Right lobe of liver (tissue), 6 donors: ENCODE measurements at regions not wholly inside any gene's neighbourhood (a gene's known extent, or its start where the extent isn't known, plus 50 kb on each side); places are given as distances from the start of the nearest gene placed in this dataset.
"Not testable (repeated sequence)": the region's sequence is repeated elsewhere in the genome, so short reads cannot be mapped to it uniquely, and the experiment has no call there.

Source experiments
- ATAC-seq, 4 donors: fragments of 200-7000 bp; cut with Tn5 transposase; one replicate each; pipeline ENCODE4 v1.9.1; 2020; ENCODE audit warnings: mild to moderate bottlenecking in 4 of 4, moderate library complexity in 4 of 4
- DNase-seq, 3 donors: peaks; one replicate each; pipeline ENCODE4 v3.0.0-alpha.2; 2020
- H3K27ac ChIP-seq, 3 donors: fragments of 200-600 bp; one replicate each; pipeline ENCODE4 v1.8.0; 2022
- H3K27me3 ChIP-seq, 2 donors: fragments of 200-600 bp; one replicate each; pipeline ENCODE4 v1.8.0; 2022
- H3K36me3 ChIP-seq, 4 donors: fragments of 200-600 bp; sonication (generic) in 1 of 4; one replicate each; pipeline versions ENCODE4 v1.5.1 to v1.8.0; 2017 to 2022; ENCODE audit warnings: control low read depth in 1 of 4
- H3K4me1 ChIP-seq, 4 donors: fragments of 200-600 bp; sonication (generic) in 1 of 4; one replicate each; pipeline versions ENCODE4 v1.5.1 to v1.8.0; 2017 to 2022; ENCODE audit warnings: control low read depth in 1 of 4
- H3K4me3 ChIP-seq, 3 donors: fragments of 200-600 bp; one replicate each; pipeline ENCODE4 v1.8.0; 2022
- H3K9me3 ChIP-seq, 4 donors: fragments of 200-600 bp; sonication (generic) in 1 of 4; one replicate each; pipeline versions ENCODE4 v1.5.1 to v1.8.0; 2017 to 2022; ENCODE audit warnings: control low read depth in 1 of 4
- CTCF ChIP-seq, 4 donors: fragments of 200-600 bp in 3 of 4; fragments of 450-650 bp in 1 of 4; IDR thresholded peaks; one replicate each; pipeline versions ENCODE4 v1.5.1 to v1.8.0; 2016 to 2022; ENCODE audit warnings: antibody characterized with exemption in 4 of 4, mild to moderate bottlenecking in 2 of 4
- POLR2A ChIP-seq: fragments of 450-650 bp; IDR thresholded peaks from one replicate; pipeline ENCODE4 v1.6.1; 2017; ENCODE audit warnings: antibody characterized with exemption, mild to moderate bottlenecking
- WGBS: methylation state at CpG from one replicate; pipeline ENCODE4 v1.1.6; 2018; ENCODE audit warnings: low coverage, low lambda C conversion rate; ENCODE audit not compliant: insufficient coverage; ENCODE audit errors: missing lambda C conversion rate; 5-methylcytosine and 5-hydroxymethylcytosine counted together
- intact Hi-C, 2 donors: fragments of 100-400 bp; cut with DNase I; formaldehyde crosslinking; loops; one replicate each; pipeline versions ENCODE4 v1.11.2 to v1.14.1; 2022
- donor health status: DM: no; HTN: yes; CAD: no.
- donor health status: DM: no; HTN: no; CAD: no.
- donor health status: DM: no; HTN: no; CAD: no.
- donor health status: DM: no; HTN: yes; CAD: no.
- donor health status: DM: no; HTN: yes; CAD: no.

DNA sequence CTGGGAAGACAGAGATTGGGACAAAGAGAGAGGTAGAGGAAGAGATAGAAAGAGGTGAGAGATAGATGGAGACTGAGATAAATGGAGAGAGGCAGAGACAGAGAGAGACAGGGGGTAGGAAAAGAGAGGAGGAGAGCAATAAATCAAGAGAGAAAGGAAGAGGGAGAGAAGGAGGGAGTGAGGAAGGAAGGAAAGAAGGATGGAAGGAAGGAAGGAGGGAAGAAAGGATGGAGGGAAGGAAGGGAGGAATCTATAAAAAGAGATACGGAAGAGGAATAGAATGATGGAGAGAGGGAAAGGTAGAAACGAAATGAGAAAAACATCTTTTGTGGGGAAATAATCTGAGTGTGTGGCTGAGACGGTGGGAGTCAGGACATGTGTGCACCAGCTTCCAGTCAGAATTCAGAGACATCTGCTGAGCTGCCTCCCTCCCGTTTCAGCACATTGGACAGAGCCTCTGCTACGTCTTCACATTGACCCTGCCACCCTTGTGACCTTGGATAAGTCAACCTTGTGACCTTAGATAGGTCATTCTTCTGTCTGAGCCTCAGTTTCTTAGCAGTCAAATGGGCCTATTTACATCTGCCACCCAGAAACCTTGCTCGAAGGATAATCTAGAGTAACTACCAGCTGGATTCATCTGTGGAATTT, 417.8 kb downstream of the MIAT start:
- no peak for TF ChIP-seq POLR2A
- no peak for TF ChIP-seq CTCF (IDR thresholded peaks at IDR 0.05)
- Histone ChIP-seq H3K27ac (no peak overlapping the region), H3K27me3 (no peaks in the 10 kb centered on the region), H3K36me3 (no peaks in the 10 kb centered on the region), H3K4me3 (no peak overlapping the region), H3K4me1 (no peaks in the 10 kb centered on the region), H3K9me3 (no peaks in the 10 kb centered on the region)
- ATAC-seq (no peak), DNase-seq (no peak)
- intact Hi-C loops = no loop called here
- WGBS = 38% methylated on average over 6 of the region's 6 CpGs

DNA sequence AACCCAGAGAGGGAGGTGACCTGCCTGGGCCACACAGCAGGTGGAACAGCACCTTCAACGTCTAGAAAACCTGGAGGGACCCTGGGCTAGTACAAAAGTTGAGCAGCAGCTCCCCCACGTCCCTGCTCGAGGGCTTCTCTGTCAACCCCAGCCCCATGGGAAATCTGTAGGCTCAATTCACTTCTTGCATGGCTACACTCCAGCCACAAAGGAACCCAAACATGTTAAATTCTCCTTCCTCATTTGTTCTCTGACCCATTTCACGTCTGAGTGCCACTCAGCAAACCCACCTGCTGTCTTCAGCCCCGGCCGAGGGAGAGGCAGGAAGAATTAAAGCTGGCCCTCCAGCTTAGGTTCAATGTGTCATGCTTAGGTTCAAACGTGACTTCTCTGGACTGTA, 418.5 kb downstream of the MIAT start:
- Histone ChIP-seq H3K36me3 (no peaks in the 10 kb centered on the region), H3K4me1 (no peaks in the 10 kb centered on the region), H3K4me3 (no peak overlapping the region), H3K27me3 (no peaks in the 10 kb centered on the region), H3K9me3 (no peaks in the 10 kb centered on the region), H3K27ac (no peak overlapping the region)
- ATAC-seq (no peak), DNase-seq (no peak)
- WGBS = 24% methylated on average over 7 of the region's 7 CpGs
- TF ChIP-seq CTCF (IDR thresholded peaks at IDR 0.05) (no peak), POLR2A (no peak)
- intact Hi-C loops = no loop called here

DNA sequence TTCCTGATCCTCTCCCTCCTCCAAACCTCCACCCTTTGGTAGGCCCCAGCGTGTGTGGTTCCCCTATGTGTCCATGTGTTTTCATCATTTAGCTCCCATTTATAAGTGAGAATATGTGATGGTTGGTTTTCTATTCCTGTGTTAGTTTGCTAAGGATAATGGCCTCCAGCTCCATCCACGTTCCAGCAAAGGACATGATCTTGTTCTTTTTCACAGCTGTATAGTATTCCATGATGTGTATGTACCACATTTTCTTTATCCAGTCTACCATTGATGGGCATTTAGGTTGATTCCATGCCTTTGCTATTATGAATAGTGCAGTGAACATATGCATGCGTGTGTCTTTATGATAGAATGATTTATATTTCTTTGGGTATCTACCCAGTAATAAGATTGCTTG, 420.7 kb downstream of the MIAT start:
- DNase-seq, H3K9me3 ChIP-seq, intact Hi-C loops, H3K27me3 ChIP-seq, H3K4me3 ChIP-seq, H3K4me1 ChIP-seq, H3K27ac ChIP-seq, ATAC-seq, H3K36me3 ChIP-seq: not testable (repeated sequence)
- 61% methylated on average over 3 of the region's 3 CpGs for WGBS

GRCh38 chr22:27080036-27080578, 422.7 kb downstream of the MIAT start:
- H3K27ac ChIP-seq = no peak overlapping the region
- H3K4me1 ChIP-seq = no peaks in the 10 kb centered on the region
- intact Hi-C loops = no loop called here
- H3K27me3 ChIP-seq = no peaks in the 10 kb centered on the region
- DNase-seq (no peak), ATAC-seq (no peak)
- H3K4me3 ChIP-seq = no peak overlapping the region
- 80% methylated on average over 5 of the region's 8 CpGs for WGBS
- H3K9me3 ChIP-seq = no peaks in the 10 kb centered on the region
- no peaks in the 10 kb centered on the region for H3K36me3 ChIP-seq
- no peak for TF ChIP-seq CTCF (IDR thresholded peaks at IDR 0.05)
- no peak for TF ChIP-seq POLR2A

- TF ChIP-seq POLR2A (no peak), CTCF (IDR thresholded peaks at IDR 0.05) (no peak)
- no peak for ATAC-seq
- H3K4me3 ChIP-seq = no peak overlapping the region
- H3K27ac ChIP-seq = no peak overlapping the region
- H3K36me3 ChIP-seq = no peaks in the 10 kb centered on the region
- H3K27me3 ChIP-seq = no peaks in the 10 kb centered on the region
- no peak for DNase-seq
- H3K4me1 ChIP-seq = no peaks in the 10 kb centered on the region
- no peaks in the 10 kb centered on the region for H3K9me3 ChIP-seq
- 22% methylated on average over 1 of the region's 2 CpGs for whole genome bisulfite sequencing
- intact Hi-C loops = no loop called here
These were observed 423.5 kb downstream of the MIAT start for GRCh38 chr22:27080863-27081262.
